NCI-H2107 treated with DMSO at 0.1 percent for 48 hours (cell line): ENCODE measurements at regions not wholly inside any gene's neighbourhood (a gene's known extent, or its start where the extent isn't known, plus 50 kb on each side); places are given as distances from the start of the nearest gene placed in this dataset.

Experiments
- DNase-seq: peaks from one replicate; lab custom pipeline; 2025; ENCODE audit not compliant: unreplicated experiment; lab: John Stamatoyannopoulos, UW

DNA sequence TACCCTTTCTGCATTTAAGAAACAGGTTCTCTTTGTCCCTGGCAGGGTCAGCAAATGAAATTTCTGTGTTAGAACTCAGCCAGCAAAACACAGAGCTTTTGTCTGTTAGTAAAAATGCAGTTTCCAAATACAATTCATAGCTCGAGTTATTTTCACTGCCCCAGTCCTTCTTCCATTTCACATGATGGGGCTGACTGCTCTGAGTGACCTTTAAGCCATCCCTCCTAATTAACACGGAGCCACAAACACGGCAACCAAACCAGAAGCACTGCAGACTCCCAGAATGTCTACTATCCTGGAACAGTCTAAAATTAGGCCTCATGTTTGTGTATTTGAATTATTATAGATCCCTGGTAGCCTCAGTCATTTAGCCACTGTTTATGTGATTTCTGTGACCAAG is 99.1 kb upstream of the RGS4 start:
- no peak for DNase-seq

DNA sequence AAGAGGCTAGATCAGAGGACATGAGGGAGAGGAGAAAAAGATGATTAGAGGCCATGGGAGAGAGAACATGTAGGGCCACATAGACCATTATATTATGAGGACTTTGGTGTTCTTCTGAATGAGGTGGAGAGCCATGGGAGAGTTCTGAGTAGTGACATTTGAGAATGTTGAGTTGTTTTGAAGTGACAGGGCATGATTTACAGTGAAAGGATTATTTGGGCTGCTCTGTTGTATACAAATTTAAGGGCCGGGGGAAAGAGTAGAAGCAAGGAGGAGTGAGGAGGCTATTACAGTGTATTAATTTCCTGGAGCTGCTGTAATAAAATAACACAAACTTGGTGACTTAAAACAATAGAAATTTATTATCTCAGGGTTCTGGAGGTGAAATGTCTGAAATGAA is 102.5 kb upstream of the RGS4 start:
- peak; percentile 84 for DNase-seq

GRCh38 chr1:162964901-162965300 is 103.9 kb upstream of the CCDC190 start:
- DNase-seq: no peak

- no peak for DNase-seq
Measured at GRCh38 chr1:162956922-162957321, 95.9 kb upstream of the CCDC190 start.

- no peak for DNase-seq
Measured at GRCh38 chr1:162954824-162955223, 93.8 kb upstream of the CCDC190 start.

GRCh38 chr1:162952956-162953355 is 92.0 kb upstream of the CCDC190 start:
- no peak for DNase-seq

- DNase-seq: no peak
Measured at GRCh38 chr1:162951553-162952315, 90.8 kb upstream of the CCDC190 start.

DNA sequence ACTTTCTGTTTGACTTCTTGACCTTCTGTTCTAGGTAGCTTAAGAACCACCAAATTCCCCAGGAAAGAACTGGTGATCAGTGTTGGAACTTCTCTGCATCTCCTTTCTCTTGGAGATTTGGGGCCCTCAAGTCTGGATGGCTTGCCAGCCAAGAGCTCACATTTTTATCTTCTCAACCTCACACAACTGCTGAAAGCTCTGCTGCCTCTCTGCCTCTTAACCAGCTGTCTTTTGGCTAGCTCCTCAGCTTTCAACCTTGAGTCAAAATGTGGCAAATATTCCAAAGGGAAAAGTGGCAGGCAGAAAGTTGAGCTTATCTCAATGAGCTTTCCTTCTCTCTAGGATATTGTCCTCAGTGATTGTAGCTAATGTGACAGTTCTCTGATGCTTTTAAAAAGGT is 89.2 kb upstream of the CCDC190 start:
- DNase-seq: no peak

DNA sequence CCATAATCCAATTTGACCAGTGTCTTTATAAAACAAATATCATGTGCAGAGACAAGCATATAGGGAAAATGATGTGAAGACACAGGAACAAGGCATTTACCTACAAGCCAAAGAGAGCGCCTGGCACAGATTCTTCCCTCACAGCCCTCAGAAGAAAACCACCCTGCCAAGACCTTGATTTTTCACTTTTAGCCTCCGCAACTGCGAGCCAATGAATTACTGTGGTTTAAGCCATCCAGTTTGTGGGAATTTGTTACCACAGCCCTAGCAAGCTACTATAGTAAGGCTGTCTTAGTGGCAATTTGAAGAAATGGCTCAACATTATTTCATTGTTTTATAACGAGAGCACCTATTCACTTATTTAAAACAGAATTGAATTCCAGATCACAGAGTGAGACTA is 85.7 kb upstream of the CCDC190 start:
- DNase-seq: no peak

DNA sequence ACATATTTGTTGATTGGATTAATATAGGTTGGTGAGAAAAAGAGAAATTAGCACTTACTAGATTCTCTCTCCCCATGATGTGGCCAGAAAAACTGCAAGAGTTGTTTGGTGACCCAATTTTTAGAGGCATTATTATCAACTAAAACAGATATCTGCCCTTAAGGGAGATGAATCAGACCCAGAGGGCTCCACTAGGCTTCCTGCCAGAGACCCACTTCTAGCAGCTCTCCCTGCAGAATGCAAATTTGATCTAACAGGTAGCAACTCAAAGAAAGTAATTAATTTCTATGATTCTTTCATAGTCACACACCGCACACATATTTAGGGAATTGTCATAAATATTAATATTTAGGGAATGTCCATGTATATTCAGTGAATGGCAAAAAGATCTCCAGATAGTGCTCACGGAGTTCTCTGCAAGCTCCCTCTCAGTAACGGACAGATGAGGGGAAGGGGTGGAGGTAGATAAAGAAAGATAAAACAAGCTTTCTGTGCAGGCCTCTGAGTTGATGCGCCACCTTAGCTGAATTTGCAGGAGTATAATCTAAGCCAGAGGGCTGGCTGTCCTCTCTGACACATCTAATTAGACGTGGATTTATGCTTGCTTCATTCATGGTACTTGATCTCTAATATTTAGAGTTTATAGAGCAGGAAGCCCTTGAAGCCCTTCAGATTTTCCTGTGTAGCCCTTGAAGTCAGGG is 84.1 kb upstream of the CCDC190 start:
- DNase-seq: no peak

DNA sequence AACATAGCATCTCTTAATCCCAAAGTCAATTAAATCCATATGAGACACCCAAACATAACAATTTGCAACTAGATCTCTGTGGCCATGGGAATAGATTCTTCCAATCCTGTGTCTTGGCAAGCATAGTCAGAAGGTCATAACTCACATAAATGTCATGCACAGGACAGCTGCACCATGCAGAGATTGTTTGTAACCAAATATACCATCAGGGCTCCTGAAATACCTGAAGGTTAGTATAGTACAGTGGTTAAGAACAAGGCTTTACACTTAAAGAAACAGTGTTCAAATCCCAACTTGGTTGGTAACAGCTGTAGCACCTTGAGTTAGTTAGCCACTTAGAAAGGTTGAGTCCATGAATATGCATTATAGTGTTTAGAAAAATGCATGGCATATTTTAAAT is 82.6 kb upstream of the CCDC190 start:
- DNase-seq: no peak

DNA sequence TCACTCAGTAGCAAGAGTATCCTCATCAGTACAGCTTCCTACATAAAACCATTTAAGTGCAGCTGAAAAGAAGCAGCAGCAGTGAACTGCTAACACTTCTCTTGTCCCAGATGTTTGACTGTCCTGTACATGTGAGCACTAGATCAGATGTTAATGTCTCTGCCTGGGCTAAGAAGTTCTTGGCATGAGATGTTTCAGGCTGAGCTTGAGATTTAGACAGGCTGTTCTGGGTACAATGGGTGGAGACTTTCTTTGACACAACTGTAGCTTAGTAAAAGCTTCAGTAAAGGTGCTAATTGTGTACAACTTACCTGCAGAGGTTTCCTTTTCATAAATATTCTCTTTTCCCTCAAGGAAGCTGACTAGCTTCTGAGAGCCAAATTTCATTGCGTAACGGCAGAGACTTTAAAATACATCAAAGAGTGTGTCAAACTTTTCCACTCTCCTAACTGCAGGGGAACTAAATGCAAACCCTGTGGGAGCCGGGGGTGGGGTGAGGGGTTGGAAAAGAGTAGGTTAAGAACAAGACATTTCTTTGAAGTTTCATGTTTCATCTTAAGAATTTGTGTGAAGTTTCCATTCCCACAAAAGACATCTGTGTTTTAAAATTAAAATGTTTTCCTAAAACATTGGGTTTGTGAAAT is 82.1 kb upstream of the CCDC190 start:
- DNase-seq: no peak

GRCh38 chr1:162941024-162941423 is 80.0 kb upstream of the CCDC190 start:
- no peak for DNase-seq

GRCh38 chr1:162939035-162939434 is 78.1 kb upstream of the CCDC190 start:
- no peak for DNase-seq

GRCh38 chr1:162937716-162938395 is 76.9 kb upstream of the CCDC190 start:
- no peak for DNase-seq

- no peak for DNase-seq
Measured at GRCh38 chr1:162930976-162931560, 70.1 kb upstream of the CCDC190 start.

GRCh38 chr1:162930532-162930931 is 69.6 kb upstream of the CCDC190 start:
- no peak for DNase-seq

GRCh38 chr1:162929177-162929576 is 68.2 kb upstream of the CCDC190 start:
- no peak for DNase-seq

- DNase-seq: no peak
Measured at GRCh38 chr1:162928141-162928540, 67.2 kb upstream of the CCDC190 start.

GRCh38 chr1:162927421-162927820 is 66.4 kb upstream of the CCDC190 start:
- DNase-seq: no peak

- no peak for DNase-seq
Measured at GRCh38 chr1:162926906-162927305, 65.9 kb upstream of the CCDC190 start.
